Breast epithelium (tissue), 4 donors: ENCODE measurements at regions not wholly inside any gene's neighbourhood (a gene's known extent, or its start where the extent isn't known, plus 50 kb on each side); places are given as distances from the start of the nearest gene placed in this dataset.

Source experiments
- DNase-seq, 2 donors: peaks; one replicate each; pipeline ENCODE4 v3.0.0-alpha.2; 2019; ENCODE audit warnings: low spot score in 2 of 2
- H3K27ac ChIP-seq, 2 donors: fragments of 200-600 bp; sonication (generic) in 1 of 2; one replicate each; pipeline ENCODE4 v1.5.1; 2016 to 2019; ENCODE audit warnings: mild to moderate bottlenecking in 1 of 2
- H3K27me3 ChIP-seq, 2 donors: fragments of 200-600 bp; sonication (generic) in 1 of 2; one replicate each; pipeline versions ENCODE4 v1.5.1 to v1.6.0; 2017 to 2019; ENCODE audit warnings: control low read depth in 1 of 2, mild to moderate bottlenecking in 1 of 2
- H3K36me3 ChIP-seq: fragments of 200-600 bp; one replicate; pipeline ENCODE4 v1.5.1; 2019
- H3K4me1 ChIP-seq, 2 donors: fragments of 200-600 bp; sonication (generic); one replicate each; pipeline ENCODE4 v1.5.1; 2016 to 2019; ENCODE audit warnings: control low read depth in 1 of 2
- H3K4me3 ChIP-seq, 3 donors: fragments of 200-600 bp; sonication (generic); 1 replicate in 2 of 3; 2 replicates in 1 of 3; pipeline ENCODE4 v1.5.1; 2016 to 2019; ENCODE audit warnings: mild to moderate bottlenecking in 3 of 3, moderate library complexity in 2 of 3
- H3K9me3 ChIP-seq, 2 donors: fragments of 200-600 bp; sonication (generic) in 1 of 2; one replicate each; pipeline ENCODE4 v1.5.1; 2016 to 2019; ENCODE audit warnings: control low read depth in 1 of 2
- POLR2A ChIP-seq: fragments of 450-650 bp; IDR thresholded peaks from one replicate; pipeline ENCODE4 v1.6.1; 2016; ENCODE audit warnings: antibody characterized with exemption, mild to moderate bottlenecking, moderate library complexity
- POLR2AphosphoS5 ChIP-seq, 3 donors: sonication (generic); formaldehyde crosslinking; IDR thresholded peaks; one replicate each; pipeline ENCODE4 v1.6.1; 2017; ENCODE audit warnings: antibody characterized with exemption in 3 of 3
- intact Hi-C: fragments of 100-400 bp; cut with DNase I; formaldehyde crosslinking; loops from one replicate; pipeline ENCODE4 v1.15.1; 2023; ENCODE audit warnings: low total_unique reads
- TF ChIP-seq, protein P1 (sequence below), 3 donors: fragments of 450-650 bp; IDR thresholded peaks; one replicate each; pipeline ENCODE4 v1.5.1; 2016 to 2017; ENCODE audit warnings: antibody characterized with exemption in 3 of 3, mild to moderate bottlenecking in 3 of 3, moderate library complexity in 3 of 3

DNA sequence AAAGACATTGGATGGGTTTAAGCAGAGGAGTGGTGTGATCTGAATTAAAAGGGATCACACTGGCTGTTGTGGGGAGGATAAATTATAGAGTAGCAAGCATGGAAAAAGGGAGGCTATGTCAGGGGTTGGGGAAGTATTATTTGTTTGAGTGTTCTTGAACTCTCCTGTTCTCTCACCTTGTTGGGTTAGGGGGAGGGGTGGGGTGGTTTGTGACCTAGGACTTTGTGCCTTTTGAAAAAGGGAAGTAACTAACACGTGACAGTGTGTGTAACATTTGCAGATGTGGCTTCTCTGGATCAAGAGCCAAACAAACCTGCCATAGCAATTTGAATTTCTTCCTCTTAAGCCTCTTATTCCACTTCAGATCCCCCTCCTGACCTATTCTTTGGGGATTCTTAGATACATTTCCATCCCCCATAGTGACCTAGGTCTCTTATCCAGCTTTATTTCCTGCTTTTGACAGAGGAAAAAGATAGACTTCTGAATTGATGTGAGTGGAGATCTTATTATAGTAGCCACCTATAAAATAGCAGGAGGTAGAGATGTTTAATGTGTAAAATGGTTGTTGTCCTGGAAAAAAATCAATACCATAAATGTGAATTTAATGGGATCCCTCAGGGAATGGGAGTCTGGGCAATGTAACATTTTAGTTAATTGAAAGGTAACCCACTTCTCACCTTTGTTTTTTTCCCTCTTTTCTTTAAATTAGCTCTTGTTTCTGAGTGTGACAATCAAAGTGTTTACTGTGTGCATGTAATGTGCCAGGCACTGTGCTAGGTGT, 120.4 kb downstream of the CT47B1 start:
- Histone ChIP-seq H3K27me3 (peaks cover 0 to 18% of the 10 kb centered on the region in 2 donors), H3K9me3 (no peaks in the 10 kb centered on the region), H3K36me3 (no peaks in the 10 kb centered on the region), H3K4me1 (no peaks in the 10 kb centered on the region), H3K4me3 (no peak overlapping the region), H3K27ac (no peak overlapping the region)
- intact Hi-C loops = no loop called here
- TF ChIP-seq POLR2A = no peak
- TF ChIP-seq, protein P1, sequence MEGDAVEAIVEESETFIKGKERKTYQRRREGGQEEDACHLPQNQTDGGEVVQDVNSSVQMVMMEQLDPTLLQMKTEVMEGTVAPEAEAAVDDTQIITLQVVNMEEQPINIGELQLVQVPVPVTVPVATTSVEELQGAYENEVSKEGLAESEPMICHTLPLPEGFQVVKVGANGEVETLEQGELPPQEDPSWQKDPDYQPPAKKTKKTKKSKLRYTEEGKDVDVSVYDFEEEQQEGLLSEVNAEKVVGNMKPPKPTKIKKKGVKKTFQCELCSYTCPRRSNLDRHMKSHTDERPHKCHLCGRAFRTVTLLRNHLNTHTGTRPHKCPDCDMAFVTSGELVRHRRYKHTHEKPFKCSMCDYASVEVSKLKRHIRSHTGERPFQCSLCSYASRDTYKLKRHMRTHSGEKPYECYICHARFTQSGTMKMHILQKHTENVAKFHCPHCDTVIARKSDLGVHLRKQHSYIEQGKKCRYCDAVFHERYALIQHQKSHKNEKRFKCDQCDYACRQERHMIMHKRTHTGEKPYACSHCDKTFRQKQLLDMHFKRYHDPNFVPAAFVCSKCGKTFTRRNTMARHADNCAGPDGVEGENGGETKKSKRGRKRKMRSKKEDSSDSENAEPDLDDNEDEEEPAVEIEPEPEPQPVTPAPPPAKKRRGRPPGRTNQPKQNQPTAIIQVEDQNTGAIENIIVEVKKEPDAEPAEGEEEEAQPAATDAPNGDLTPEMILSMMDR (IDR thresholded peaks at IDR 0.05) = no peak
- no peak for TF ChIP-seq POLR2AphosphoS5 (IDR thresholded peaks at IDR 0.05)
- no peak for DNase-seq

DNA sequence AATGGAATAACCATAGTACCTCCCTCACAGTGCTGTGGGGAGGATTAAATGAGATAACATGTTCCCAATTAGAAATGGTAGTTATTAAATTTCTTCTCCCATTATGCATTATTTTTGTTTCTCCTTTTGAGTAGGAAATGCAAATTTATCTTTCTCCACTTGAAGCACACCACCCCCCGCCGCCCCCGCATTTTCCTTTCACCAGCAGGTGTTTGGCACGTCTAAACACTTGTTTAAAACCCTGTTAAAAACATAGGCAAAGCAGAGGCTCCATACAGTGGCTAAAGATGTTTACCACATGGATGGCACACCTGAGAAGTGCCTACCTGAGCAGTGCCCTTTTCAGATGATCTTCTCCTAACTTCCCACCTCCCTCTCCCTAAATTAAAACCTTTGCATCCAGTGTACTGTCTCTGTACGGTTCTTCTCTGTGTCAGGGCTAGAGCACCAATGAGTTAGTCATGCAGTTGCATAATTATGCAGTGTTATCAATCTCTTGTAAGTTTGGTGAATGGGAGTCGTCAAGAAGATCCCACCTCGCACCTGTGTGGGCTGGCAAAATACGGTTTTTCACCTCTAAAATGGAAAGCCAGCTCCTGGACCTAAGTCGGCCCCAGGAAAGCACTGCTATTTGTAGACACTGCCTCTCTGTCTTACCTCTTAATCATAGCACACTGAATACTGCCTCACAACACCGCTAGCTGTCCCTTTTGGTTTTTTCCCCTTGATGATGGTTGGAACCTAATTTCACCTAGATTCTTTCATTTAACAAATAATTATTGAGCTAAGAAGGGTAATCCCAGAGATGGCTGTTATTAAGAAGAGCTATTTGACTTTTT, 122.0 kb downstream of the CT47B1 start:
- no peak overlapping the region for H3K27ac ChIP-seq
- no peaks in the 10 kb centered on the region for H3K9me3 ChIP-seq
- H3K4me3 ChIP-seq = no peak overlapping the region
- H3K4me1 ChIP-seq = no peaks in the 10 kb centered on the region
- intact Hi-C loops = no loop called here
- no peak for TF ChIP-seq POLR2A
- TF ChIP-seq, protein P1 (IDR thresholded peaks at IDR 0.05) = no peak
- no peak for TF ChIP-seq POLR2AphosphoS5 (IDR thresholded peaks at IDR 0.05)
- H3K36me3 ChIP-seq = no peaks in the 10 kb centered on the region
- peaks cover 0 to 18% of the 10 kb centered on the region in 2 donors for H3K27me3 ChIP-seq
- no peak for DNase-seq

DNA sequence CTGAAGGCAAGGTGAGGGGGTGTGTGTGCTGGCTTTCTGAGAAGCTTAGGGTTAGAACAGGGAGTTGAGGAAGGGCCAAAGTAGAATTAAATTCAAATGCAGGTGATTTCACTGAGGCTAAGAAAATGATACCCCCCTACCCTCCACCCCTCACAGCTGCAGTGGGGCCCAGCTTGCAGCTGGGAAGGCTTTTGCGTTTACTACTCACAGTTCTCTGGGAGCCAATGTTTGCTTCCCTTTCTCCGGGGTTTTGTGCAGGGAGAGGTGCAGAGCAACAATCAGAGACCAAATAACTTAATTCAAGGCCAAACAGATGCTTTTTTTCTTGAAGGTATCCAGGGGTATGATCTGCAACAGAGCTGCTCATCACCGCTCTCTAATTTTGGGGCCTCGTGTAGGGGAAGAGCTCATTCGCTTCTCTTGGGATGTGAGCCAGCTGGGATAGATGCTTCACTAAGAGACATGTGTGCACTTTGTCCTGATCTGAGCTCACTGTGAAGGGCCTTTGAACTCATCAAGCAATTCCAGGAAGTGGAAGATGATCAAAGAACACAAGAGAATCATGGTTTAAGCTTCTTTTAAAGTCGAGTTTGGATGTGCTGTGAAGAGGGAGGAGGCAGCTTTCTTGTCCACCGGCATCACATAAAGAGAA, 122.7 kb upstream of the C1GALT1C1 start:
- intact Hi-C loops = no loop called here
- no peak for DNase-seq
- no peak overlapping the region for H3K4me3 ChIP-seq
- H3K36me3 ChIP-seq = no peaks in the 10 kb centered on the region
- H3K27ac ChIP-seq = no peak overlapping the region
- H3K27me3 ChIP-seq = peaks cover 0 to 18% of the 10 kb centered on the region in 2 donors
- no peaks in the 10 kb centered on the region for H3K4me1 ChIP-seq
- H3K9me3 ChIP-seq = no peaks in the 10 kb centered on the region
- TF ChIP-seq POLR2AphosphoS5 (IDR thresholded peaks at IDR 0.05) (no peak), POLR2A (no peak)
- TF ChIP-seq, protein P1 (IDR thresholded peaks at IDR 0.05) = no peak

DNA sequence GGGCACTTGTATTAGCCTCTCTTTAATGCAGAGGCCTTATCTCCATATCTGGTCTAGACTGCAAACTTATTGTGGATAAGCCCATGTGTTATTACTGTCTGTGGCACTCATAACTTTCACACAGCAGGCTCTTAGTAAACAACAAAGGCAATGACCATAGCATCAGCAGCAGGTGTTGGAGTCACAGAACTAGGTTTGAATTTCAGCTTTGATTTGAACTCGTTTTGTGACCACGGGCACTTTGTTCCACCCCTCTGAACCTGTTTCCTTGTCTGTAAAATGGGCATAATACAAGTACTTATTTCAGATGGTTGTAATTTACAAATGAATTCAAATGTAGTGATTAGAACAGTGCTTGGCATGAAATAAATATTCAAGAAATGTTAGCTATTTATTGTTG, 121.8 kb upstream of the C1GALT1C1 start:
- Histone ChIP-seq H3K36me3 (no peaks in the 10 kb centered on the region), H3K9me3 (no peaks in the 10 kb centered on the region), H3K4me3 (no peak overlapping the region), H3K4me1 (no peaks in the 10 kb centered on the region), H3K27me3 (peaks cover 0 to 18% of the 10 kb centered on the region in 2 donors), H3K27ac (no peak overlapping the region)
- intact Hi-C loops = no loop called here
- TF ChIP-seq POLR2AphosphoS5 (IDR thresholded peaks at IDR 0.05) (no peak), POLR2A (no peak)
- TF ChIP-seq, protein P1 (IDR thresholded peaks at IDR 0.05) = no peak
- no peak for DNase-seq
